GM13977 (cell line): ENCODE measurements at regions not wholly inside any gene's neighbourhood (a gene's known extent, or its start where the extent isn't known, plus 50 kb on each side); places are given as distances from the start of the nearest gene placed in this dataset.

Experiments used
- DNase-seq: peaks from one replicate; pipeline ENCODE4 v3.0.0; 2012; ENCODE audit warnings: low spot score
- CTCF ChIP-seq: IDR thresholded peaks from 2 replicates; pipeline ENCODE4 v1.5.1; 2012; ENCODE audit warnings: mild to moderate bottlenecking, control low read depth; ENCODE audit not compliant: insufficient read depth; ENCODE audit errors: extremely low read depth, missing control alignments
- in situ Hi-C: fragments of 300-500 bp; cut with MboI; formaldehyde crosslinking; loops from one replicate; pipeline ENCODE4 v1.12.0; 2022; ENCODE audit warnings: low sequenced_read_pairs, low pct_unique_long_range_greater_than_20kb, mixed read lengths, inconsistent platforms; ENCODE audit not compliant: unreplicated experiment

- DNase-seq: no peak
- no peak for TF ChIP-seq CTCF
- in situ Hi-C loops: no loop called here
Measured at GRCh38 chr16:51040637-51041036, 110.4 kb downstream of the SALL1 start.

- in situ Hi-C loops: no loop called here
- DNase-seq: no peak
Measured at GRCh38 chr16:51039638-51040331, 111.3 kb downstream of the SALL1 start.

GRCh38 chr16:51035711-51036110 is 115.4 kb downstream of the SALL1 start:
- no peak for TF ChIP-seq CTCF
- in situ Hi-C loops: no loop called here
- no peak for DNase-seq

More at GRCh38 chr16:51039638-51040331, 111.3 kb downstream of the SALL1 start:
- no peak for TF ChIP-seq CTCF

- TF ChIP-seq CTCF: no peak
- in situ Hi-C loops: no loop called here
- DNase-seq: no peak
Measured at GRCh38 chr16:51035110-51035498, 116.0 kb downstream of the SALL1 start.

GRCh38 chr16:51034481-51035109 is 116.5 kb downstream of the SALL1 start:
- no peak for TF ChIP-seq CTCF
- no peak for DNase-seq

GRCh38 chr16:51031598-51031997 is 119.5 kb downstream of the SALL1 start:
- DNase-seq: no peak

More at GRCh38 chr16:51034481-51035109, 116.5 kb downstream of the SALL1 start:
- in situ Hi-C loops: no loop called here

More at GRCh38 chr16:51031598-51031997, 119.5 kb downstream of the SALL1 start:
- in situ Hi-C loops: no loop called here
- no peak for TF ChIP-seq CTCF
